ENCODE measurements at regions not wholly inside any gene's neighbourhood (a gene's known extent, or its start where the extent isn't known, plus 50 kb on each side); places are given as distances from the start of the nearest gene placed in this dataset.

- DNase-seq (ENCODE audit: low spot score): no peak
Observed at GRCh38 chr3:25362118-25362517, 65.9 kb upstream of the RARB start.

- DNase-seq (ENCODE audit: low spot score): peak; percentile 48
Observed at GRCh38 chr3:25365636-25366035, 62.4 kb upstream of the RARB start.

GRCh38 chr3:25367025-25367424 lies 61.0 kb upstream of the RARB start:
- no peak for DNase-seq (ENCODE audit: low spot score)

- DNase-seq (ENCODE audit: low spot score): no peak
Observed at GRCh38 chr3:25372167-25372566, 55.9 kb upstream of the RARB start.

GRCh38 chr3:25376340-25376739 lies 51.7 kb upstream of the RARB start:
- no peak for DNase-seq (ENCODE audit: low spot score)

GRCh38 chr3:25377042-25377441 lies 51.0 kb upstream of the RARB start:
- DNase-seq (ENCODE audit: low spot score): no peak
